Endothelial cell of umbilical vein (primary cell): ENCODE measurements at regions not wholly inside any gene's neighbourhood (a gene's known extent, or its start where the extent isn't known, plus 50 kb on each side); places are given as distances from the start of the nearest gene placed in this dataset.

Source experiments
- BruUV-seq: library from RNA; stranded (reverse); fragments of 400-500 nt; replicated peaks from 2 replicates; lab custom pipeline; 2021; lab: Mats Ljungman, UMichigan
- CTCF ChIA-PET: fragments of 300-600, 350-600 bp; sonication (Branson Sonifier 250); formaldehyde crosslinking; loops from one replicate; lab custom pipeline; 2021; ENCODE audit warnings: antibody characterized with exemption, inconsistent platforms; lab: Charles Lee
- POLR2A ChIA-PET: fragments of 300-600, 350-600 bp; sonication (Branson Sonifier 250); formaldehyde crosslinking; loops from one replicate; lab custom pipeline; 2021; ENCODE audit warnings: antibody characterized with exemption, inconsistent platforms; lab: Charles Lee
- DNase-seq: peaks from one replicate; pipeline ENCODE4 v3.0.0-alpha.2; 2011; ENCODE audit warnings: low read depth, low spot score
- FAIRE-seq: peaks from 2 replicates; lab custom pipeline; 2011; peaks lifted over from hg19 to GRCh38; lab: Jason Lieb, UNC
- H2AFZ ChIP-seq: 2 replicates; pipeline ENCODE4 v1.6.0; 2012; ENCODE audit warnings: low read depth, low read length, control low read depth, inconsistent platforms
- H3K27ac ChIP-seq: 2 replicates; pipeline ENCODE4 v1.5.1; 2011; ENCODE audit warnings: low read depth, mild to moderate bottlenecking, control low read depth, low read length, moderate library complexity; ENCODE audit not compliant: insufficient read depth
- H3K27me3 ChIP-seq, 2 experiments: 2 replicates each; pipeline versions ENCODE4 v1.6.0 to v1.6.1; 2011; ENCODE audit warnings: low read length in 2 of 2, mixed read lengths in 1 of 2; ENCODE audit not compliant: control insufficient read depth in 2 of 2, insufficient read depth in 2 of 2
- H3K36me3 ChIP-seq, 2 experiments: 2 replicates in 1 of 2; 3 replicates in 1 of 2; pipeline ENCODE4 v1.5.1; 2011; ENCODE audit warnings: low read length in 2 of 2, mild to moderate bottlenecking in 1 of 2, moderate library complexity in 1 of 2; ENCODE audit not compliant: control insufficient read depth in 2 of 2, insufficient read depth in 2 of 2; ENCODE audit errors: extremely low read depth in 1 of 2
- H3K4me1 ChIP-seq: 3 replicates; pipeline ENCODE4 v1.5.1; 2011; ENCODE audit warnings: mild to moderate bottlenecking, low read length; ENCODE audit not compliant: control insufficient read depth, insufficient read depth; ENCODE audit errors: extremely low read depth
- H3K4me2 ChIP-seq: 2 replicates; pipeline ENCODE4 v1.6.1; 2011; ENCODE audit warnings: low read length, control low read depth, mixed read lengths; ENCODE audit not compliant: insufficient read depth
- H3K4me3 ChIP-seq, 3 experiments: fragments of 200-600 bp in 1 of 3; sonication (generic), shearing (Covaris generic) in 1 of 3; replicated peaks in 1 of 3; 2 replicates each; pipeline ENCODE4 v1.5.1; 2011 to 2016; ENCODE audit warnings: control low read depth in 3 of 3, low read length in 3 of 3, mild to moderate bottlenecking in 2 of 3, inconsistent platforms in 1 of 3, low read depth in 1 of 3, moderate library complexity in 1 of 3; ENCODE audit not compliant: insufficient read depth in 1 of 3
- H3K79me2 ChIP-seq: 2 replicates; pipeline ENCODE4 v1.6.0; 2012; ENCODE audit warnings: low read length, inconsistent platforms; ENCODE audit not compliant: control insufficient read depth, insufficient read depth
- H3K9ac ChIP-seq: replicated peaks from 2 replicates; pipeline ENCODE3; 2011; ENCODE audit warnings: low read length, control low read depth; ENCODE audit not compliant: insufficient read depth; ENCODE audit errors: extremely low read depth
- H3K9me1 ChIP-seq: replicated peaks from 3 replicates; pipeline ENCODE4 v1.6.0; 2011; ENCODE audit warnings: mild to moderate bottlenecking, low read length; ENCODE audit not compliant: control insufficient read depth, insufficient read depth; ENCODE audit errors: extremely low read depth
- H3K9me3 ChIP-seq: replicated peaks from 2 replicates; pipeline ENCODE4 v1.5.1; 2012; ENCODE audit warnings: low read length, inconsistent platforms; ENCODE audit not compliant: control insufficient read depth, insufficient read depth
- H4K20me1 ChIP-seq: replicated peaks from 2 replicates; pipeline ENCODE3; 2011; ENCODE audit warnings: mild to moderate bottlenecking, low read length; ENCODE audit not compliant: control insufficient read depth, insufficient read depth; ENCODE audit errors: extremely low read depth
- CTCF ChIP-seq, 2 donors: IDR thresholded peaks; 1 replicate in 1 of 2; 2 replicates in 1 of 2; pipeline ENCODE4 v1.5.1; 2011; ENCODE audit warnings: low read length in 2 of 2, mild to moderate bottlenecking in 2 of 2, moderate library complexity in 2 of 2, control low read depth in 1 of 2, inconsistent platforms in 1 of 2, low read depth in 1 of 2; ENCODE audit not compliant: insufficient read depth in 1 of 2; ENCODE audit errors: extremely low read depth in 1 of 2
- EZH2 ChIP-seq: IDR thresholded peaks from 2 replicates; pipeline ENCODE4 v1.6.1; 2012; ENCODE audit warnings: borderline replicate concordance, low read depth, mild to moderate bottlenecking, moderate library complexity, low read length, inconsistent platforms; ENCODE audit not compliant: severe bottlenecking
- FOS ChIP-seq: IDR thresholded peaks from 2 replicates; pipeline ENCODE4 v1.6.1; 2011; ENCODE audit warnings: mild to moderate bottlenecking, low read length, moderate library complexity, borderline replicate concordance; ENCODE audit not compliant: insufficient read depth
- GATA2 ChIP-seq: IDR thresholded peaks from 2 replicates; pipeline ENCODE4 v1.7.0; 2011; ENCODE audit warnings: low read depth, mild to moderate bottlenecking, moderate library complexity, mixed read lengths, low read length; ENCODE audit not compliant: insufficient read length, insufficient read depth
- JUN ChIP-seq: IDR thresholded peaks from 2 replicates; pipeline ENCODE4 v1.6.1; 2011; ENCODE audit warnings: borderline replicate concordance, low read depth; ENCODE audit not compliant: insufficient read length, insufficient read depth
- MAX ChIP-seq: IDR thresholded peaks from 2 replicates; pipeline ENCODE4 v1.6.1; 2011; ENCODE audit not compliant: insufficient read depth, insufficient read length
- MYC ChIP-seq: IDR thresholded peaks from one replicate; pipeline ENCODE4 v1.6.1; 2011; ENCODE audit warnings: mild to moderate bottlenecking, low read depth, low read length
- POLR2A ChIP-seq: IDR thresholded peaks from 2 replicates; pipeline ENCODE4 v1.6.1; 2012; ENCODE audit warnings: low read depth, mild to moderate bottlenecking, control low read depth, low read length
- POLR2AphosphoS5 ChIP-seq: IDR thresholded peaks from 2 replicates; pipeline ENCODE4 v1.6.1; 2012; ENCODE audit warnings: low read depth, mild to moderate bottlenecking, control low read depth, low read length, moderate library complexity; ENCODE audit not compliant: insufficient read depth
- dilution Hi-C: fragments of 300-500 bp; cut with MboI; formaldehyde crosslinking; loops from one replicate; pipeline ENCODE4 v1.15.0; 2019; ENCODE audit warnings: low sequenced_read_pairs; ENCODE audit not compliant: extremely low pct_ligation_motif_present
- intact Hi-C: fragments of 100-400 bp; cut with micrococcal nuclease; formaldehyde crosslinking; loops from one replicate; pipeline ENCODE4 v1.10.0; 2022

DNA sequence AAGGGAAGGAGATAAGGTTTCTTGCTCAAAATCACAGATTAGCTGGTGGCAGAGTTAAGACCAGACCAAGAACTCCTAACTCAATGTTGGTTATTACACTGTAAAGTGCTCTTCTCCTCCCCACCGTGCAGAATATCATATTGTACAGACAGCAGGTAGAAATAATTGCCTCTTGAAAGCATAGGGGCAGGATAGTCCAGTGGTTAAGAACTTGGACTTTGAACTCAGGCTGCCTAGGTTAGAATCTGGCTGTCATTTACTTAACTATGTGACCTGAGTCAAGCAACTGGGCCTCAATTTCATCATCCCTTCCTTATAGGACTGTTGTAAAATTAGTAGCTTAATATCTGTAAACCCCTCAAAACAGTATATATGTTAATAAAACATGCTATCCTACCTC, 114.9 kb upstream of the HIVEP3 start:
- FAIRE-seq = no peak
- Histone ChIP-seq H3K4me1 (peaks cover 13% of the 10 kb centered on the region), H3K4me2 (no peak overlapping the region), H3K9me1 (no peaks in the 10 kb centered on the region), H3K4me3 (no peak overlapping the region), H3K79me2 (no peaks in the 10 kb centered on the region), H3K27ac (no peak overlapping the region), H3K9me3 (no peaks in the 10 kb centered on the region), H3K9ac (no peak overlapping the region), H3K27me3 (peaks cover 2 to 6% of the 10 kb centered on the region in 2 experiments), H2AFZ (no peak overlapping the region), H4K20me1 (no peaks in the 10 kb centered on the region), H3K36me3 (no peaks in the 10 kb centered on the region)
- no TSS peak for BruUV-seq
- intact Hi-C loops (loop anchor here (10.0 kb wide), 1 partner anchor 309 kb away; no protein-coding TSS in a partner anchor), dilution Hi-C loops (no loop called here)
- ChIA-PET POLR2A (no interaction called here), CTCF (interaction anchor here (1.4 to 2.7 kb wide), 2 partner anchors 142 to 193 kb away, joined by 5 to 9 read pairs; no protein-coding TSS in a partner anchor)
- no peak for TF ChIP-seq POLR2AphosphoS5
- no peak for TF ChIP-seq MAX
- no peak for TF ChIP-seq POLR2A
- DNase-seq = no peak

DNA sequence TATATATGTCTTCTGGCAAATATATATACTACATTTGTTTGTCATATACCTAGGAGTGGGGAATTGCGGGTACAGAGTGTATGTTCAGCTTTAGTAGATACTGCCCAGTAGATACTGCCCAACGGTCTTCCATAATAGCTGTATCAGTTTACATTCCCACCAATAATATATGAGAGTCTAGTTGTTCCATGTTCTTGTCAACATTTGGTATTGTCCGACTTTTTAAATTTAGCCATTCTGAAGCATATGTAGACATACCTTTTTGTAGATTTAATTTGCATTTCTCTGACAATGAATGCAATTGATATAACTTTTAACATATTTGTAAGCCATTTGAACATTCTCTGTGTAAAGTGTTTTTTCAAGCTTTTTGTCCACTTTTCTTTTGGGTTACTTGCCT, 99.0 kb upstream of the HIVEP3 start:
- FAIRE-seq (no peak), DNase-seq (no peak)
- H3K4me3 ChIP-seq = no peak overlapping the region
- no peaks in the 10 kb centered on the region for H3K36me3 ChIP-seq
- H3K4me2 ChIP-seq = no peak overlapping the region
- no peaks in the 10 kb centered on the region for H3K9me1 ChIP-seq
- no peaks in the 10 kb centered on the region for H3K27me3 ChIP-seq
- dilution Hi-C loops (no loop called here), intact Hi-C loops (no loop called here)
- H3K4me1 ChIP-seq = peaks cover 8% of the 10 kb centered on the region
- no TSS peak for BruUV-seq
- H3K27ac ChIP-seq = no peak overlapping the region
- TF ChIP-seq POLR2AphosphoS5 (no peak), MYC (no peak), FOS (no peak), MAX (no peak), JUN (no peak), POLR2A (no peak), EZH2 (no peak), CTCF (IDR thresholded peaks at IDR 0.05; ENCODE audit: extremely low read depth in 1 of 2, insufficient read depth in 1 of 2, low read depth in 1 of 2, low read length in 2 of 2) (no peak), GATA2 (no peak)
- no peak overlapping the region for H3K9ac ChIP-seq
- ChIA-PET CTCF (no interaction called here), POLR2A (no interaction called here)
- no peaks in the 10 kb centered on the region for H3K79me2 ChIP-seq
- no peaks in the 10 kb centered on the region for H4K20me1 ChIP-seq
- H2AFZ ChIP-seq = no peak overlapping the region
- no peaks in the 10 kb centered on the region for H3K9me3 ChIP-seq
